H1 (cell line): ENCODE measurements at regions not wholly inside any gene's neighbourhood (a gene's known extent, or its start where the extent isn't known, plus 50 kb on each side); places are given as distances from the start of the nearest gene placed in this dataset.

Source experiments
- CTCF ChIA-PET: fragments of 300-600 bp; sonication (Branson Sonifier 250); formaldehyde crosslinking; loops from one replicate; lab custom pipeline; 2021; ENCODE audit not compliant: partially characterized antibody; lab: Charles Lee
- POLR2A ChIA-PET: fragments of 300-600 bp; sonication (Branson Sonifier 250); formaldehyde crosslinking; loops from one replicate; lab custom pipeline; 2021; ENCODE audit warnings: inconsistent platforms; ENCODE audit not compliant: partially characterized antibody; lab: Charles Lee
- DNase-seq, 2 experiments: peaks; one replicate each; pipeline versions ENCODE4 v3.0.0 to v3.0.0-alpha.2; 2010 to 2022; ENCODE audit warnings: low spot score in 2 of 2, low read depth in 1 of 2, mixed read lengths in 1 of 2
- FAIRE-seq: peaks from 2 replicates; lab custom pipeline; 2011; peaks lifted over from hg19 to GRCh38; lab: Jason Lieb, UNC
- H2AFZ ChIP-seq: 2 replicates; pipeline ENCODE4 v1.8.1; 2012; ENCODE audit warnings: low read length, inconsistent platforms
- H2AK5ac ChIP-seq: 2 replicates; pipeline ENCODE4 v1.6.1; 2013; ENCODE audit warnings: low read depth, low read length
- H2BK120ac ChIP-seq: replicated peaks from 2 replicates; pipeline ENCODE3; 2013; ENCODE audit warnings: low read depth, low read length, inconsistent platforms
- H2BK12ac ChIP-seq: 2 replicates; pipeline ENCODE4 v1.6.1; 2013; ENCODE audit warnings: low read depth, low read length
- H2BK15ac ChIP-seq: 2 replicates; pipeline ENCODE4 v1.6.1; 2013; ENCODE audit warnings: low read length
- H2BK20ac ChIP-seq: 2 replicates; pipeline ENCODE4 v1.6.1; 2013; ENCODE audit warnings: low read length
- H2BK5ac ChIP-seq: 2 replicates; pipeline ENCODE4 v1.6.1; 2013; ENCODE audit warnings: low read depth, low read length
- H3K14ac ChIP-seq: 2 replicates; pipeline ENCODE4 v1.6.1; 2013; ENCODE audit warnings: inconsistent platforms; ENCODE audit not compliant: insufficient read length
- H3K18ac ChIP-seq: 2 replicates; pipeline ENCODE4 v1.6.1; 2013; ENCODE audit warnings: low read length; ENCODE audit errors: extremely low read depth
- H3K23ac ChIP-seq: 2 replicates; pipeline ENCODE4 v1.6.1; 2013; ENCODE audit warnings: inconsistent platforms; ENCODE audit not compliant: insufficient read length
- H3K23me2 ChIP-seq: 2 replicates; pipeline ENCODE4 v1.6.1; 2013; ENCODE audit warnings: low read depth, low read length
- H3K27ac ChIP-seq: 2 replicates; pipeline ENCODE4 v1.6.1; 2011; ENCODE audit warnings: low read depth, low read length, inconsistent platforms
- H3K27me3 ChIP-seq, 4 experiments: replicated peaks in 1 of 4; 1 replicate in 1 of 4; 2 replicates in 3 of 4; pipeline versions ENCODE4 v1.6.1 to v1.8.1; 2011 to 2013; ENCODE audit warnings: low read length in 3 of 4, mild to moderate bottlenecking in 3 of 4, inconsistent platforms in 2 of 4, mixed read lengths in 2 of 4, moderate library complexity in 1 of 4; ENCODE audit not compliant: control insufficient read depth in 3 of 4, insufficient read depth in 3 of 4; ENCODE audit errors: extremely low read depth in 1 of 4
- H3K36me3 ChIP-seq, 4 experiments: 2 replicates each; pipeline versions ENCODE4 v1.6.1 to v1.8.1; 2011 to 2013; ENCODE audit warnings: mild to moderate bottlenecking in 4 of 4, low read length in 3 of 4, moderate library complexity in 2 of 4, control low read depth in 1 of 4, inconsistent platforms in 1 of 4; ENCODE audit not compliant: insufficient read depth in 4 of 4, control insufficient read depth in 2 of 4
- H3K4ac ChIP-seq: replicated peaks from 2 replicates; pipeline ENCODE3; 2013; ENCODE audit warnings: low read length, low read depth, mixed read lengths, inconsistent platforms; ENCODE audit not compliant: insufficient read length
- H3K4me1 ChIP-seq, 4 experiments: replicated peaks in 1 of 4; 1 replicate in 1 of 4; 2 replicates in 3 of 4; pipeline versions ENCODE4 v1.6.1 to v1.8.1; 2011 to 2013; ENCODE audit warnings: low read length in 3 of 4, inconsistent platforms in 2 of 4, mixed read lengths in 1 of 4; ENCODE audit not compliant: insufficient read depth in 4 of 4, control insufficient read depth in 3 of 4
- H3K4me2 ChIP-seq, 2 experiments: 2 replicates each; pipeline versions ENCODE4 v1.6.1 to v1.8.1; 2011 to 2013; ENCODE audit warnings: low read depth in 2 of 2, low read length in 2 of 2, control low read depth in 1 of 2, inconsistent platforms in 1 of 2, mild to moderate bottlenecking in 1 of 2; ENCODE audit not compliant: insufficient read depth in 1 of 2
- H3K4me3 ChIP-seq, 4 experiments: fragments of 200-600, 300-600 bp in 1 of 4; sonication (generic), shearing (Covaris generic), sonication (Bioruptor Twin) in 1 of 4; 2 replicates each; pipeline versions ENCODE4 v1.5.1 to v1.8.1; 2011 to 2016; ENCODE audit warnings: low read length in 4 of 4, low read depth in 3 of 4, control low read depth in 2 of 4, inconsistent platforms in 2 of 4, mild to moderate bottlenecking in 2 of 4, mixed read lengths in 1 of 4, moderate library complexity in 1 of 4; ENCODE audit not compliant: insufficient read depth in 2 of 4; ENCODE audit errors: extremely low read depth in 1 of 4
- H3K56ac ChIP-seq: replicated peaks from 2 replicates; pipeline ENCODE3; 2013; ENCODE audit warnings: low read depth, mild to moderate bottlenecking, mixed read lengths, low read length, inconsistent platforms; ENCODE audit not compliant: insufficient read length
- H3K79me1 ChIP-seq: 2 replicates; pipeline ENCODE4 v1.6.1; 2013; ENCODE audit warnings: low read depth, low read length, control low read depth
- H3K79me2 ChIP-seq, 2 experiments: 2 replicates each; pipeline versions ENCODE4 v1.6.1 to v1.8.1; 2012 to 2013; ENCODE audit warnings: low read length in 2 of 2, mild to moderate bottlenecking in 2 of 2, inconsistent platforms in 1 of 2; ENCODE audit not compliant: insufficient read depth in 2 of 2, control insufficient read depth in 1 of 2
- H3K9ac ChIP-seq, 4 experiments: replicated peaks in 1 of 4; 1 replicate in 1 of 4; 2 replicates in 3 of 4; pipeline versions ENCODE4 v1.6.1 to v1.8.1; 2011 to 2013; ENCODE audit warnings: low read depth in 3 of 4, low read length in 3 of 4, control low read depth in 2 of 4, mild to moderate bottlenecking in 2 of 4, moderate library complexity in 2 of 4, inconsistent platforms in 1 of 4; ENCODE audit errors: extremely low read depth in 1 of 4
- H3K9me3 ChIP-seq, 2 experiments: 2 replicates each; pipeline versions ENCODE4 v1.6.1 to v1.8.1; 2012 to 2013; ENCODE audit warnings: mild to moderate bottlenecking in 2 of 2, moderate library complexity in 2 of 2, control low read depth in 1 of 2, inconsistent platforms in 1 of 2, low read depth in 1 of 2, low read length in 1 of 2, mixed read lengths in 1 of 2; ENCODE audit not compliant: insufficient read depth in 2 of 2
- H4K20me1 ChIP-seq, 2 experiments: replicated peaks in 1 of 2; 2 replicates each; pipeline versions ENCODE3 to v1.8.1; 2011 to 2013; ENCODE audit warnings: inconsistent platforms in 2 of 2, low read length in 2 of 2, mild to moderate bottlenecking in 1 of 2; ENCODE audit not compliant: insufficient read depth in 2 of 2, control insufficient read depth in 1 of 2
- H4K5ac ChIP-seq: 2 replicates; pipeline ENCODE4 v1.6.1; 2013; ENCODE audit warnings: low read length, low read depth, mixed read lengths, inconsistent platforms; ENCODE audit not compliant: insufficient read length
- H4K8ac ChIP-seq: 2 replicates; pipeline ENCODE4 v1.8.0; 2013; ENCODE audit warnings: mild to moderate bottlenecking, moderate library complexity, low read length, inconsistent platforms; ENCODE audit not compliant: insufficient read depth; ENCODE audit errors: extremely low read depth
- H4K91ac ChIP-seq: replicated peaks from 2 replicates; pipeline ENCODE3; 2013; ENCODE audit warnings: low read length, mixed read lengths, inconsistent platforms; ENCODE audit not compliant: insufficient read length
- BACH1 ChIP-seq: IDR thresholded peaks from 2 replicates; pipeline ENCODE4 v1.6.1; 2012; ENCODE audit warnings: low read length, improper control_type of control experiment
- CTCF ChIP-seq, 3 experiments: IDR thresholded peaks; 1 replicate in 2 of 3; 2 replicates in 1 of 3; pipeline versions ENCODE4 v1.5.1 to v1.6.1; 2011; ENCODE audit warnings: low read length in 3 of 3, mild to moderate bottlenecking in 3 of 3, inconsistent platforms in 2 of 3, low read depth in 1 of 3, moderate library complexity in 1 of 3; ENCODE audit not compliant: insufficient read depth in 1 of 3; ENCODE audit errors: control extremely low read depth in 1 of 3
- HDAC2 ChIP-seq, 2 experiments: fragments of 300-600 bp in 1 of 2; sonication (generic) in 1 of 2; IDR thresholded peaks; 2 replicates each; pipeline ENCODE4 v1.6.1; 2011 to 2012; ENCODE audit warnings: low read depth in 2 of 2, low read length in 2 of 2, mild to moderate bottlenecking in 2 of 2, moderate library complexity in 2 of 2, borderline replicate concordance in 1 of 2, inconsistent platforms in 1 of 2
- RAD21 ChIP-seq, 2 experiments: IDR thresholded peaks in 1 of 2; conservative IDR thresholded peaks in 1 of 2; 2 replicates each; pipeline ENCODE4 v1.6.1; 2011; ENCODE audit warnings: low read depth in 2 of 2, low read length in 2 of 2, improper control_type of control experiment in 1 of 2, inconsistent platforms in 1 of 2, mild to moderate bottlenecking in 1 of 2, moderate library complexity in 1 of 2
- WGBS, 2 experiments: shearing (Covaris generic) in 1 of 2; methylation state at CpG; one replicate each; pipeline versions ENCODE4 v1.1.6 to v1.1.7; 2013 to 2015; ENCODE audit warnings: low lambda C conversion rate in 2 of 2, mixed read lengths in 2 of 2, inconsistent platforms in 1 of 2, low coverage in 1 of 2, missing lambda C conversion rate in 1 of 2; ENCODE audit not compliant: insufficient replicate concordance in 2 of 2, insufficient coverage in 1 of 2, insufficient read length in 1 of 2; ENCODE audit errors: extremely low coverage in 1 of 2, missing lambda C conversion rate in 1 of 2; 5-methylcytosine and 5-hydroxymethylcytosine counted together

GRCh38 chr6:168737481-168737880 lies 296.5 kb downstream of the SMOC2 start:
- no peaks in the 10 kb centered on the region; a peak in 1 of 7 replicates for H3K27me3 ChIP-seq
- H4K8ac ChIP-seq = no peak overlapping the region
- 97% methylated on average over 5 of the region's 5 CpGs; no CpG with 5 or more reads in 1 of the 2 experiments for WGBS, 2 experiments
- H3K14ac ChIP-seq = no peak overlapping the region
- H3K79me1 ChIP-seq = no peaks in the 10 kb centered on the region
- no peak overlapping the region for H3K56ac ChIP-seq
- H4K20me1 ChIP-seq = no peaks in the 10 kb centered on the region
- H2AK5ac ChIP-seq = no peak overlapping the region
- ChIA-PET CTCF (interaction anchor here (0.9 kb wide), 1 partner anchor 29 kb away, joined by 3 read pairs; no protein-coding TSS in a partner anchor), POLR2A (no interaction called here)
- H2AFZ ChIP-seq = peak overlapping the region; percentile 73
- H3K4me3 ChIP-seq = no peak overlapping the region
- no peaks in the 10 kb centered on the region for H3K23me2 ChIP-seq
- DNase-seq (no peak), FAIRE-seq (no peak)
- no peak overlapping the region for H4K5ac ChIP-seq
- H3K4me1 ChIP-seq = no peaks in the 10 kb centered on the region
- H3K27ac ChIP-seq = no peak overlapping the region
- H3K9ac ChIP-seq = no peak overlapping the region
- H3K36me3 ChIP-seq = no peaks in the 10 kb centered on the region
- H3K4me2 ChIP-seq = no peak overlapping the region
- H3K4ac ChIP-seq = no peak overlapping the region
- H2BK12ac ChIP-seq = no peak overlapping the region
- H3K18ac ChIP-seq = no peak overlapping the region; the same call in 1 of the 2 replicates
- H2BK120ac ChIP-seq = no peak overlapping the region
- no peak overlapping the region for H4K91ac ChIP-seq
- no peak overlapping the region for H3K23ac ChIP-seq
- no peaks in the 10 kb centered on the region for H3K9me3 ChIP-seq
- H2BK20ac ChIP-seq = no peak overlapping the region
- no peak overlapping the region for H2BK15ac ChIP-seq
- H2BK5ac ChIP-seq = no peak overlapping the region
- no peaks in the 10 kb centered on the region for H3K79me2 ChIP-seq
- peak; percentile 46; the same call in 1 of the 2 replicates for TF ChIP-seq BACH1
- TF ChIP-seq HDAC2 (IDR thresholded peaks at IDR 0.05; ENCODE audit: borderline replicate concordance in 1 of 2, low read depth in 2 of 2, low read length in 2 of 2) = no peak
- peak; percentile 36 to 56 for TF ChIP-seq RAD21 (IDR thresholded peaks at IDR 0.05 in 1 of 2, conservative IDR thresholded peaks at IDR 0.05 in 1 of 2; ENCODE audit: low read depth in 2 of 2, low read length in 2 of 2)
- peak in 2 of 3 experiments; percentile 11 to 47; a peak in 2 of 4 replicates for TF ChIP-seq CTCF (IDR thresholded peaks at IDR 0.05; ENCODE audit: control extremely low read depth in 1 of 3, insufficient read depth in 1 of 3, low read depth in 1 of 3, low read length in 3 of 3)
